ENCODE measurements at regions not wholly inside any gene's neighbourhood (a gene's known extent, or its start where the extent isn't known, plus 50 kb on each side); places are given as distances from the start of the nearest gene placed in this dataset.

DNA sequence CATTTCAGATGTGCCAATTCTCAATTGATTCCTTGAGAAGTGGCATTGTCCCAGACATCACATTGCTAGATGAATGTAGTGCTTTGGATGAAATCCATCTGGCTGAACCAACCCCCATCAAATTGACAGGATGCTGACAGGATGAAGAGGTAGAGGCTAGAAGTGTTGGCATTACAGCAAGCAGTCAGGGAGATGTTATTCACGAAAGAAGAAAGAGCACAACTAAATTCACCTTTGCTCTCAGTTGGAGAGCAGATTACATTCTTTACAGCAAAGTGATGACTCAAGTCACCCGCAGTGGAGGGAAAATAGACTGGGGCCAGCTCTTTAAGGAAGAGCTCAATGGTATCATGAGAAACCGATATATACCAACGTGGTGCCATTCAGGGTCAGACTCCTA, 259.6 kb downstream of the C4orf33 start:
- no peak overlapping the region for H2AFZ ChIP-seq (ENCODE audit: insufficient read depth, low read depth, low read length, poor library complexity, severe bottlenecking)

DNA sequence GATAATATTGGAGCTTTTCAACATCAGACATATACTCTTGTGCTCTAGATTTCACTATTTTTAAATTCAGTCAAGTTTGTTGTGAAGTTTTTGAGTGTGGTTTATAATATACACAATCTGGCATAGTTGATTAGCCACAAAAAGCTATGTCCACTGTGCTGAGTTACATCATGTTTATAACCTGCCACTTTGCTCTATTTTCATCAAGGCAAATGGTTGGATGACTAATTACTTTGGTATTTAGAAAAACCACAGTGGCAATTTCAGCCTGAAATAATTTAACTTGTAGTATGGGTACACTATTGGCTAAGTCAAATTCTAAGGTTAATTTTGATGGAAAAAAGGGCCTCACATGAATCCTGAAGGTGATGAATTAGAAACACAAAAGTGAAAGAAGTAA, 262.6 kb downstream of the C4orf33 start:
- Histone ChIP-seq H3K4me2 (replicated peaks; ENCODE audit: low read depth, low read length, poor library complexity, severe bottlenecking) (no peak overlapping the region), H4K20me1 (ENCODE audit: control insufficient read depth, insufficient read depth, low read length, poor library complexity, severe bottlenecking) (no peaks in the 10 kb centered on the region), H3K9ac (ENCODE audit: low read length) (no peak overlapping the region), H3K27ac (ENCODE audit: low read length in 2 of 2) (no peak overlapping the region), H3K79me2 (ENCODE audit: control insufficient read depth, insufficient read depth, low read length) (no peaks in the 10 kb centered on the region), H3K4me3 (ENCODE audit: control extremely low read depth in 1 of 5, extremely low read depth in 1 of 5, insufficient read depth in 1 of 5, low read depth in 2 of 5, low read length in 4 of 5) (no peak overlapping the region), H3K4me1 (ENCODE audit: control insufficient read depth in 2 of 2, insufficient read depth in 2 of 2, low read length in 2 of 2) (no peaks in the 10 kb centered on the region), H3K36me3 (replicated peaks in 1 of 2; ENCODE audit: control extremely low read depth in 1 of 2, control insufficient read depth in 1 of 2, extremely low read depth in 1 of 2, insufficient read depth in 2 of 2, low read length in 1 of 2) (no peaks in the 10 kb centered on the region), H3K9me3 (ENCODE audit: control extremely low read depth in 1 of 3, control insufficient read depth in 2 of 3, insufficient read depth in 1 of 3, low read length in 2 of 3) (no peaks in the 10 kb centered on the region), H2AFZ (ENCODE audit: insufficient read depth, low read depth, low read length, poor library complexity, severe bottlenecking) (no peak overlapping the region), H3K27me3 (replicated peaks in 1 of 4; ENCODE audit: control extremely low read depth in 1 of 4, control insufficient read depth in 3 of 4, insufficient read depth in 4 of 4, low read length in 3 of 4) (peaks cover 0 to 5% (median 0%) of the 10 kb centered on the region in 4 experiments)
- intact Hi-C loops (cut with micrococcal nuclease): no loop called here
- POLR2A ChIA-PET: no interaction called here
- ATAC-seq (ENCODE audit: low read depth) (no peak), DNase-seq (no peak)
- Mint-ChIP-seq H3K9me3 (ENCODE audit: insufficient read depth) (no peaks in the 10 kb centered on the region), H3K27me3 (peaks cover 6% of the 10 kb centered on the region), H3K27ac (no peak overlapping the region), H3K4me1 (no peaks in the 10 kb centered on the region), H3K4me3 (no peak overlapping the region)
- CTCF ChIA-PET: no interaction called here
- TF ChIP-seq, protein P1, sequence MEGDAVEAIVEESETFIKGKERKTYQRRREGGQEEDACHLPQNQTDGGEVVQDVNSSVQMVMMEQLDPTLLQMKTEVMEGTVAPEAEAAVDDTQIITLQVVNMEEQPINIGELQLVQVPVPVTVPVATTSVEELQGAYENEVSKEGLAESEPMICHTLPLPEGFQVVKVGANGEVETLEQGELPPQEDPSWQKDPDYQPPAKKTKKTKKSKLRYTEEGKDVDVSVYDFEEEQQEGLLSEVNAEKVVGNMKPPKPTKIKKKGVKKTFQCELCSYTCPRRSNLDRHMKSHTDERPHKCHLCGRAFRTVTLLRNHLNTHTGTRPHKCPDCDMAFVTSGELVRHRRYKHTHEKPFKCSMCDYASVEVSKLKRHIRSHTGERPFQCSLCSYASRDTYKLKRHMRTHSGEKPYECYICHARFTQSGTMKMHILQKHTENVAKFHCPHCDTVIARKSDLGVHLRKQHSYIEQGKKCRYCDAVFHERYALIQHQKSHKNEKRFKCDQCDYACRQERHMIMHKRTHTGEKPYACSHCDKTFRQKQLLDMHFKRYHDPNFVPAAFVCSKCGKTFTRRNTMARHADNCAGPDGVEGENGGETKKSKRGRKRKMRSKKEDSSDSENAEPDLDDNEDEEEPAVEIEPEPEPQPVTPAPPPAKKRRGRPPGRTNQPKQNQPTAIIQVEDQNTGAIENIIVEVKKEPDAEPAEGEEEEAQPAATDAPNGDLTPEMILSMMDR (IDR thresholded peaks at IDR 0.05): no peak
- TF ChIP-seq EZH2 (IDR thresholded peaks at IDR 0.05; ENCODE audit: borderline replicate concordance, insufficient read depth, low read depth, low read length, poor library complexity, severe bottlenecking): no peak

More for the DNA sequence above, 259.6 kb downstream of the C4orf33 start:
- Histone ChIP-seq H3K4me1 (ENCODE audit: control insufficient read depth in 2 of 2, insufficient read depth in 2 of 2, low read length in 2 of 2) (no peaks in the 10 kb centered on the region), H3K9ac (ENCODE audit: low read length) (no peak overlapping the region), H3K4me3 (ENCODE audit: control extremely low read depth in 1 of 5, extremely low read depth in 1 of 5, insufficient read depth in 1 of 5, low read depth in 2 of 5, low read length in 4 of 5) (no peak overlapping the region), H3K27me3 (replicated peaks in 1 of 4; ENCODE audit: control extremely low read depth in 1 of 4, control insufficient read depth in 3 of 4, insufficient read depth in 4 of 4, low read length in 3 of 4) (peaks cover 0 to 5% (median 0%) of the 10 kb centered on the region in 4 experiments), H3K4me2 (replicated peaks; ENCODE audit: low read depth, low read length, poor library complexity, severe bottlenecking) (no peak overlapping the region), H3K9me3 (ENCODE audit: control extremely low read depth in 1 of 3, control insufficient read depth in 2 of 3, insufficient read depth in 1 of 3, low read length in 2 of 3) (no peaks in the 10 kb centered on the region), H3K36me3 (replicated peaks in 1 of 2; ENCODE audit: control extremely low read depth in 1 of 2, control insufficient read depth in 1 of 2, extremely low read depth in 1 of 2, insufficient read depth in 2 of 2, low read length in 1 of 2) (no peaks in the 10 kb centered on the region), H4K20me1 (ENCODE audit: control insufficient read depth, insufficient read depth, low read length, poor library complexity, severe bottlenecking) (no peaks in the 10 kb centered on the region), H3K79me2 (ENCODE audit: control insufficient read depth, insufficient read depth, low read length) (no peaks in the 10 kb centered on the region), H3K27ac (ENCODE audit: low read length in 2 of 2) (no peak overlapping the region)
- POLR2A ChIA-PET: no interaction called here
- ATAC-seq (ENCODE audit: low read depth): no peak
- WGBS (ENCODE audit: insufficient coverage): 91% methylated on average over 3 of the region's 4 CpGs
- DNase-seq: no peak
- CTCF ChIA-PET: interaction anchor here (0.9 to 1.5 kb wide), 2 partner anchors 11 to 12 kb away, joined by 3 to 4 read pairs; no protein-coding TSS in a partner anchor
- Mint-ChIP-seq H3K4me3 (no peak overlapping the region), H3K9me3 (ENCODE audit: insufficient read depth) (no peaks in the 10 kb centered on the region), H3K4me1 (no peaks in the 10 kb centered on the region), H3K27ac (no peak overlapping the region), H3K27me3 (peaks cover 6% of the 10 kb centered on the region)
- TF ChIP-seq, protein P1 (IDR thresholded peaks at IDR 0.05): no peak
- TF ChIP-seq EZH2 (IDR thresholded peaks at IDR 0.05; ENCODE audit: borderline replicate concordance, insufficient read depth, low read depth, low read length, poor library complexity, severe bottlenecking): no peak
- intact Hi-C loops (cut with micrococcal nuclease): no loop called here

Data from B cell (primary cell).